SK-N-MC (cell line): ENCODE measurements at regions not wholly inside any gene's neighbourhood (a gene's known extent, or its start where the extent isn't known, plus 50 kb on each side); places are given as distances from the start of the nearest gene placed in this dataset.

ENCODE experiments used
- EZH2 ChIP-seq: fragments of 200-600 bp; sonication (generic); IDR thresholded peaks from one replicate; pipeline ENCODE4 v1.6.1; 2017; ENCODE audit warnings: antibody characterized with exemption
- POLR2AphosphoS5 ChIP-seq: IDR thresholded peaks from 2 replicates; pipeline ENCODE4 v1.6.1; 2012; ENCODE audit warnings: mild to moderate bottlenecking, low read depth, low read length, borderline replicate concordance

DNA sequence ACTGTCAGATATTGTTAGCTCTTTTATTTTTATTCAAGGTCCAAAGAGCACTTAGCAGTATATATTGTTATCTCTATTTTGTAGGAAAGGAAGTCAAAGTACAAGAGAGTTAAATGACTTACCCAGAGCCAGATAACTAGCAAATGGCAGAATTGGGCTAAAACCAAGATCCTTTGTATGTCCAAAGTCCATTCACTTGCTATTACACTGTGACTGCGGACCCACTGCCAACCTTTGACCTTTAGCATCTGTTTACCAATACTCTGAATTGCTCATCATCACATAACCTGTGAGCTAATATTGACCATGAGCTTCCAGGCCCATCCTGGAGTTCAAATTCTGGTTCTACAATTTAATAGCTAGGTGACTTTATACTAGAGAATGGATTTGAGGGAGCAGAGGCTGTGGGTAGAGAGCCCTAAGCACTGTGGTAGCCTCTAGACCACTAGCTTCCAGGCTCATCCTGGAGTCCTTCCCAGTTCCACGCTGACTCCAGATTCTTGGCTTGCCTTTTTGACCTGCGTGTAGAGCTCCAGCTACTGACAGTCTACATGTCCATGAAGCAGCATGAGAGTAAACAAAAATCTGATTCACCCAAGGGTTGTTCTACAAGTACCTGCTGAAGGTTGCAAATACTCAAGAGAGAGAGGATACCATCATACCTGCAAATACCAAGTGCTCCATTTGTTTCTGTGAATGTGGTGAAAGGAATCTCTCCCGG is 424.0 kb downstream of the SH3GL2 start:
- TF ChIP-seq EZH2 (no peak), POLR2AphosphoS5 (no peak)
